ENCODE measurements at regions not wholly inside any gene's neighbourhood (a gene's known extent, or its start where the extent isn't known, plus 50 kb on each side); places are given as distances from the start of the nearest gene placed in this dataset.

- no peak overlapping the region for H2BK20ac ChIP-seq (ENCODE audit: low read depth, low read length, poor library complexity, severe bottlenecking)
- no peak overlapping the region for H3K14ac ChIP-seq (ENCODE audit: insufficient read depth, low read length)
- no peak overlapping the region for H2BK120ac ChIP-seq (ENCODE audit: low read depth, low read length, poor library complexity, severe bottlenecking)
- H3K4ac ChIP-seq (ENCODE audit: low read depth, low read length), result no peak overlapping the region
- H3K4me3 Mint-ChIP-seq, result no peak overlapping the region
- H3K9me3 Mint-ChIP-seq, result no peaks in the 10 kb centered on the region
- no peak overlapping the region for H3K27ac Mint-ChIP-seq
- H3K18ac ChIP-seq (ENCODE audit: insufficient read length, low read depth, low read length), result no peak overlapping the region
- H3K79me2 ChIP-seq (ENCODE audit: insufficient read depth, low read length), result no peaks in the 10 kb centered on the region
- no peaks in the 10 kb centered on the region for H3K23me2 ChIP-seq (ENCODE audit: insufficient read length, low read depth, low read length, poor library complexity, severe bottlenecking)
- H3K27ac ChIP-seq (ENCODE audit: insufficient read length, low read depth, low read length), result no peak overlapping the region
- no peak overlapping the region for H4K5ac ChIP-seq (ENCODE audit: insufficient read length, low read depth, low read length)
- no peaks in the 10 kb centered on the region for H3K79me1 ChIP-seq (ENCODE audit: insufficient read depth, low read depth, low read length, poor library complexity, severe bottlenecking)
- H3K56ac ChIP-seq (ENCODE audit: insufficient read length, low read depth, low read length), result no peak overlapping the region
- H3K9ac ChIP-seq (ENCODE audit: extremely low read depth, insufficient read length, low read length), result no peak overlapping the region
- no peaks in the 10 kb centered on the region for H3K27me3 Mint-ChIP-seq (ENCODE audit: low read depth)
- DNase-seq, result no peak
- no peak for TF ChIP-seq CTCF (conservative IDR thresholded peaks at IDR 0.05)
- no peak overlapping the region for H3T11ph ChIP-seq (ENCODE audit: low read length)
- H3K4me1 Mint-ChIP-seq, result peaks cover 27 to 28% of the 10 kb centered on the region in 2 experiments
- no peaks in the 10 kb centered on the region for H4K20me1 ChIP-seq (ENCODE audit: control insufficient read depth, insufficient read depth, insufficient read length)
- H3K27me3 ChIP-seq (ENCODE audit: insufficient read depth, low read length), result no peaks in the 10 kb centered on the region
- no peak overlapping the region for H4K91ac ChIP-seq (ENCODE audit: insufficient read length, low read depth, low read length)
- no peak overlapping the region for H2BK12ac ChIP-seq (ENCODE audit: insufficient read length, low read depth, low read length)
- H3K4me1 ChIP-seq (ENCODE audit: insufficient read depth, low read length), result 0 out of 2 replicates have a peak, but pooled peaks cover 2% of the 10 kb centered on the region
- H2AK5ac ChIP-seq (ENCODE audit: insufficient read length, low read length), result no peak overlapping the region
- WGBS (ENCODE audit: extremely low coverage, insufficient read length, low lambda C conversion rate), result no CpG with 5 or more reads among the region's 2 CpGs
- no peak overlapping the region for H2BK5ac ChIP-seq (ENCODE audit: insufficient read length, low read length)
- no peak overlapping the region for H2AFZ ChIP-seq (ENCODE audit: low read length)
- no peak overlapping the region for H3K23ac ChIP-seq (ENCODE audit: insufficient read length, low read depth, low read length)
- no peaks in the 10 kb centered on the region for H3K9me3 ChIP-seq (ENCODE audit: control insufficient read depth, low read depth, low read length)
- no peak overlapping the region for H3K4me2 ChIP-seq (ENCODE audit: insufficient read depth, insufficient read length, low read length)
- H3K36me3 Mint-ChIP-seq (ENCODE audit: insufficient read depth in 1 of 3, low read depth in 3 of 3), result no peaks in the 10 kb centered on the region
- no peak overlapping the region for H4K8ac ChIP-seq (replicated peaks; ENCODE audit: insufficient read length, low read depth, low read length)
- no peak overlapping the region for H2BK15ac ChIP-seq (ENCODE audit: low read depth, low read length)
Observed at GRCh38 chr12:59044791-59045190, 124.5 kb upstream of the LRIG3 start.
